ENCODE measurements at regions not wholly inside any gene's neighbourhood (a gene's known extent, or its start where the extent isn't known, plus 50 kb on each side); places are given as distances from the start of the nearest gene placed in this dataset.

DNA sequence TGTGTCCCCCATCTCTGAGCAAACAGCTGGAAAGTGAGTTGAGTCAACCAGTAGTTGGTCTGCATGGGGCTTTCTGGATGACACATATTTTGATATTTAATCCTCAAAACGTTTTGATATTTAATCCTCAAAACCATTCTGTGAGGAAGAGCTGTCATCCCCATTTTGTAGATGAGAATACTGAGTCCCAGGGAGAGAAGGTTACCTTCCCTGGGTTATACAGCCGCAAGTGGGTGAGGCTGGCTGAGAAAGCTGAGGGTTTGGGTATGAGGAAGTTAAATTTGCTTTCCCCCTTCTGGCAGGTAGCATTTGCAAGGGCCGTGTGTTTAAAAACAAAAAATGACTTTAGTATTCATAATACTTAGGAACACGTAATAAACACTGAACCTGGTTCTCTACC lies 447.2 kb downstream of the XYLT1 start:
- TF ChIP-seq SUZ12 (IDR thresholded peaks at IDR 0.05; ENCODE audit: extremely low read depth, insufficient read depth, insufficient read length) (no peak), YY1 (IDR thresholded peaks at IDR 0.05; ENCODE audit: insufficient read depth, insufficient read length) (no peak), ZNF274 (IDR thresholded peaks at IDR 0.05; ENCODE audit: low read depth, low read length) (no peak)
